ENCODE measurements at regions not wholly inside any gene's neighbourhood (a gene's known extent, or its start where the extent isn't known, plus 50 kb on each side); places are given as distances from the start of the nearest gene placed in this dataset.

GRCh38 chr17:54282886-54283285 is 460.2 kb downstream of the KIF2B start:
- H3K4ac ChIP-seq (ENCODE audit: low read depth, low read length): no peak overlapping the region
- no peaks in the 10 kb centered on the region for H3K27me3 ChIP-seq (ENCODE audit: insufficient read depth, low read length, poor library complexity)
- no CpG with 5 or more reads among the region's 2 CpGs for WGBS (ENCODE audit: extremely low coverage, insufficient coverage, low lambda C conversion rate)
- no peak overlapping the region for H3K18ac ChIP-seq (ENCODE audit: low read length)
- no peaks in the 10 kb centered on the region for H3K36me3 ChIP-seq (ENCODE audit: control insufficient read depth, insufficient read depth, low read length)
- no peak overlapping the region for H3K23ac ChIP-seq (ENCODE audit: low read length)
- H3K79me1 ChIP-seq (ENCODE audit: low read length): no peaks in the 10 kb centered on the region
- no peaks in the 10 kb centered on the region for H3K4me1 ChIP-seq (ENCODE audit: control insufficient read depth, low read depth, low read length)
- H2AK5ac ChIP-seq (ENCODE audit: low read length): no peak overlapping the region
- no peak overlapping the region for H3K56ac ChIP-seq (ENCODE audit: low read length)
- no peak overlapping the region for H4K8ac ChIP-seq (ENCODE audit: low read depth, low read length)
- no peak overlapping the region for H3K4me3 ChIP-seq (ENCODE audit: low read length)
- H2BK15ac ChIP-seq (replicated peaks; ENCODE audit: low read depth): no peak overlapping the region
- H3K27ac ChIP-seq (ENCODE audit: low read depth, low read length): no peak overlapping the region
- H3K4me2 ChIP-seq (ENCODE audit: low read length): no peak overlapping the region
- no peak for DNase-seq
- H3K79me2 ChIP-seq (ENCODE audit: control insufficient read depth, insufficient read depth, low read length): no peaks in the 10 kb centered on the region
- no peak overlapping the region for H3K9ac ChIP-seq (ENCODE audit: low read length)
- no peak overlapping the region for H2BK120ac ChIP-seq (ENCODE audit: low read depth, low read length)
- H2BK5ac ChIP-seq (ENCODE audit: low read length): no peak overlapping the region
- no peak overlapping the region for H4K5ac ChIP-seq (ENCODE audit: low read length)

DNA sequence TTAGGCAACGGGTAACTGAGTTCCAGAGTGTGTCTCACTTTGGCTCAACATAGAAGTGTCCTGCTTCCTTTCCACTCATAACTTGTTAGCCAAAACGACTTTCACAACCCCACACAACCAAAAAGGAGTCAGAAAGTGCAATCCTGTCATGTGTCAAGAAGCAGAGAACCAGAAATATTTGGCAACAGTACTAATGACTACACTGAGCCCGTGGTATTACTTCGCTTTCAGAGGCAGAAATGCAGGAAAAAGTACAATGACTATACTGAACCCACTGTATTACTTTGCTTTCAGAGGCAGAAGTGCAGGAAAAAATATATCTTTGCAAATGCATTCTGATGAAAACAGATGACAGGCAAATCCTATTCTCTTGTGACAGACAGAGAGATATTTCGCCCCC is 484.6 kb downstream of the KIF2B start:
- Histone ChIP-seq H3K4me1 (ENCODE audit: control insufficient read depth, low read depth, low read length) (no peaks in the 10 kb centered on the region), H4K5ac (ENCODE audit: low read length) (no peak overlapping the region), H3K9ac (ENCODE audit: low read length) (no peak overlapping the region), H3K27me3 (ENCODE audit: insufficient read depth, low read length, poor library complexity) (no peaks in the 10 kb centered on the region), H4K8ac (ENCODE audit: low read depth, low read length) (no peak overlapping the region), H3K79me1 (ENCODE audit: low read length) (no peaks in the 10 kb centered on the region), H3K4me3 (ENCODE audit: low read length) (no peak overlapping the region), H2AK5ac (ENCODE audit: low read length) (no peak overlapping the region), H3K56ac (ENCODE audit: low read length) (no peak overlapping the region), H3K4me2 (ENCODE audit: low read length) (no peak overlapping the region), H3K36me3 (ENCODE audit: control insufficient read depth, insufficient read depth, low read length) (no peaks in the 10 kb centered on the region), H3K18ac (ENCODE audit: low read length) (no peak overlapping the region), H3K4ac (ENCODE audit: low read depth, low read length) (no peak overlapping the region), H3K23ac (ENCODE audit: low read length) (no peak overlapping the region), H2BK5ac (ENCODE audit: low read length) (no peak overlapping the region), H3K27ac (ENCODE audit: low read depth, low read length) (no peak overlapping the region), H2BK15ac (replicated peaks; ENCODE audit: low read depth) (no peak overlapping the region), H3K79me2 (ENCODE audit: control insufficient read depth, insufficient read depth, low read length) (no peaks in the 10 kb centered on the region), H2BK120ac (ENCODE audit: low read depth, low read length) (no peak overlapping the region)
- DNase-seq: no peak
- no CpG with 5 or more reads among the region's 5 CpGs for WGBS (ENCODE audit: extremely low coverage, insufficient coverage, low lambda C conversion rate)

DNA sequence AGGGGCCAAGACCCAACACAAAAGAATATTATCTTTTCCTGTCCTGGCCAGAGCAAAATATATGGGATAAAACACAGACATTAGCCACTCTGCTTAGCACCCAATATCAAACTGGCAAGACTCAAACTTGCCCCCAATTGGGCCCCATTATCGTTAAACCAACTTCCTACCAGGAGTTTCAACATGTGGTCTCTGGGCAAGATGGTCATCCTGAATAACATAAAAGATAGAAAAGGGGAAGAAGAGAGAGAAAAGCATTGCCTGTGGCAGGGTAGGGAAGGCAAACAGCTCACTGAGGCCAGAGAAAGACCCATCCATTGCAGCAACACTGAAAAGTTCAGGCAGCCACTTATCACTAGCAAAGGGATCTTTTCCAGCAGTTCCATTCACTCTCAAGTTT is 502.1 kb downstream of the KIF2B start:
- H3K4ac ChIP-seq (ENCODE audit: low read depth, low read length): no peak overlapping the region
- WGBS (ENCODE audit: extremely low coverage, insufficient coverage, low lambda C conversion rate): no CpG with 5 or more reads among the region's 1 CpG
- H3K56ac ChIP-seq (ENCODE audit: low read length): no peak overlapping the region

GRCh38 chr17:54339731-54340130 is 517.0 kb downstream of the KIF2B start:
- no peak overlapping the region for H3K18ac ChIP-seq (ENCODE audit: low read length)
- H3K4me2 ChIP-seq (ENCODE audit: low read length): no peak overlapping the region
- H3K4me1 ChIP-seq (ENCODE audit: control insufficient read depth, low read depth, low read length): no peaks in the 10 kb centered on the region
- no peak overlapping the region for H2AK5ac ChIP-seq (ENCODE audit: low read length)
- no peak overlapping the region for H3K4me3 ChIP-seq (ENCODE audit: low read length)
- no peak overlapping the region for H2BK15ac ChIP-seq (replicated peaks; ENCODE audit: low read depth)
- no peak overlapping the region for H3K23ac ChIP-seq (ENCODE audit: low read length)
- WGBS (ENCODE audit: extremely low coverage, insufficient coverage, low lambda C conversion rate): no CpG with 5 or more reads among the region's 1 CpG
- no peak overlapping the region for H2BK120ac ChIP-seq (ENCODE audit: low read depth, low read length)
- no peak overlapping the region for H3K4ac ChIP-seq (ENCODE audit: low read depth, low read length)
- H3K27ac ChIP-seq (ENCODE audit: low read depth, low read length): no peak overlapping the region
- H4K5ac ChIP-seq (ENCODE audit: low read length): no peak overlapping the region
- H2BK5ac ChIP-seq (ENCODE audit: low read length): no peak overlapping the region
- no peak overlapping the region for H4K8ac ChIP-seq (ENCODE audit: low read depth, low read length)
- no peak overlapping the region for H3K9ac ChIP-seq (ENCODE audit: low read length)
- H3K56ac ChIP-seq (ENCODE audit: low read length): no peak overlapping the region
- no peaks in the 10 kb centered on the region for H3K79me2 ChIP-seq (ENCODE audit: control insufficient read depth, insufficient read depth, low read length)
- H3K79me1 ChIP-seq (ENCODE audit: low read length): no peaks in the 10 kb centered on the region
- no peaks in the 10 kb centered on the region for H3K36me3 ChIP-seq (ENCODE audit: control insufficient read depth, insufficient read depth, low read length)
- H3K27me3 ChIP-seq (ENCODE audit: insufficient read depth, low read length, poor library complexity): no peaks in the 10 kb centered on the region
- peak; percentile 65 for DNase-seq

More for the DNA sequence above, 502.1 kb downstream of the KIF2B start:
- no peak overlapping the region for H3K18ac ChIP-seq (ENCODE audit: low read length)
- no peak overlapping the region for H2BK120ac ChIP-seq (ENCODE audit: low read depth, low read length)
- DNase-seq: no peak
- no peak overlapping the region for H3K23ac ChIP-seq (ENCODE audit: low read length)
- no peak overlapping the region for H4K8ac ChIP-seq (ENCODE audit: low read depth, low read length)
- no peaks in the 10 kb centered on the region for H3K4me1 ChIP-seq (ENCODE audit: control insufficient read depth, low read depth, low read length)
- no peak overlapping the region for H2AK5ac ChIP-seq (ENCODE audit: low read length)
- no peak overlapping the region for H2BK5ac ChIP-seq (ENCODE audit: low read length)
- no peaks in the 10 kb centered on the region for H3K79me1 ChIP-seq (ENCODE audit: low read length)
- H4K5ac ChIP-seq (ENCODE audit: low read length): no peak overlapping the region
- no peak overlapping the region for H3K4me3 ChIP-seq (ENCODE audit: low read length)
- H2BK15ac ChIP-seq (replicated peaks; ENCODE audit: low read depth): no peak overlapping the region
- H3K27me3 ChIP-seq (ENCODE audit: insufficient read depth, low read length, poor library complexity): no peaks in the 10 kb centered on the region
- no peaks in the 10 kb centered on the region for H3K79me2 ChIP-seq (ENCODE audit: control insufficient read depth, insufficient read depth, low read length)
- no peaks in the 10 kb centered on the region for H3K36me3 ChIP-seq (ENCODE audit: control insufficient read depth, insufficient read depth, low read length)
- no peak overlapping the region for H3K9ac ChIP-seq (ENCODE audit: low read length)
- no peak overlapping the region for H3K27ac ChIP-seq (ENCODE audit: low read depth, low read length)
- no peak overlapping the region for H3K4me2 ChIP-seq (ENCODE audit: low read length)

DNA sequence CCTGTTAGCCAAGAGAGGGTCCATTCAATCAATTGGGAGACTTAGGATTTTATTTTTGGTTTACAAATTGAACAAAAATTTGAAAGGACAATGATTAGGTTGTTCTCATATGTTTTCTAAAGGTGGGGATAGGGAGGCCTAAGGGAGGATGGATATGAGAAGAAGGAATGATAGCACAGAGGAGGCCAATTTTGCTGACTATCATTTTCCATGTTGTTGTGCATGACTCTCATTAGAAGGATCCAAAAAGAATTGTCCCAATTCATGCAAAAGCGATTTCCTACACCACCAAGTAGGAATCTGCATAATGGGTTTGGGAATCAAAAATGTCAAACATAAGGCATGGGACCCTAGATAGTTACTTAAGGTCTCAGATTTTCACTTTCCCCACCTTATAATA is 524.8 kb downstream of the KIF2B start:
- Histone ChIP-seq H2BK120ac (ENCODE audit: low read depth, low read length) (no peak overlapping the region), H2BK15ac (replicated peaks; ENCODE audit: low read depth) (peak overlapping the region; percentile 74), H2AK5ac (ENCODE audit: low read length) (no peak overlapping the region), H3K56ac (ENCODE audit: low read length) (no peak overlapping the region), H3K4me2 (ENCODE audit: low read length) (no peak overlapping the region), H4K5ac (ENCODE audit: low read length) (no peak overlapping the region), H3K27me3 (ENCODE audit: insufficient read depth, low read length, poor library complexity) (no peaks in the 10 kb centered on the region), H2BK5ac (ENCODE audit: low read length) (no peak overlapping the region), H3K9ac (ENCODE audit: low read length) (no peak overlapping the region), H3K79me1 (ENCODE audit: low read length) (no peaks in the 10 kb centered on the region), H3K27ac (ENCODE audit: low read depth, low read length) (no peak overlapping the region), H3K18ac (ENCODE audit: low read length) (no peak overlapping the region), H4K8ac (ENCODE audit: low read depth, low read length) (no peak overlapping the region), H3K4me1 (ENCODE audit: control insufficient read depth, low read depth, low read length) (no peaks in the 10 kb centered on the region), H3K23ac (ENCODE audit: low read length) (no peak overlapping the region), H3K4me3 (ENCODE audit: low read length) (no peak overlapping the region), H3K4ac (ENCODE audit: low read depth, low read length) (no peak overlapping the region), H3K79me2 (ENCODE audit: control insufficient read depth, insufficient read depth, low read length) (no peaks in the 10 kb centered on the region), H3K36me3 (ENCODE audit: control insufficient read depth, insufficient read depth, low read length) (no peaks in the 10 kb centered on the region)
- WGBS (ENCODE audit: extremely low coverage, insufficient coverage, low lambda C conversion rate): no CpG with 5 or more reads among the region's 1 CpG
- DNase-seq: no peak

- Histone ChIP-seq H2BK5ac (ENCODE audit: low read length) (no peak overlapping the region), H3K9ac (ENCODE audit: low read length) (no peak overlapping the region), H3K4me1 (ENCODE audit: control insufficient read depth, low read depth, low read length) (no peaks in the 10 kb centered on the region), H3K18ac (ENCODE audit: low read length) (no peak overlapping the region), H2AK5ac (ENCODE audit: low read length) (no peak overlapping the region), H3K4me3 (ENCODE audit: low read length) (no peak overlapping the region), H2BK15ac (replicated peaks; ENCODE audit: low read depth) (no peak overlapping the region), H3K4ac (ENCODE audit: low read depth, low read length) (no peak overlapping the region), H3K79me1 (ENCODE audit: low read length) (no peaks in the 10 kb centered on the region), H2BK120ac (ENCODE audit: low read depth, low read length) (no peak overlapping the region), H4K8ac (ENCODE audit: low read depth, low read length) (no peak overlapping the region), H4K5ac (ENCODE audit: low read length) (no peak overlapping the region), H3K27ac (ENCODE audit: low read depth, low read length) (no peak overlapping the region), H3K4me2 (ENCODE audit: low read length) (no peak overlapping the region), H3K56ac (ENCODE audit: low read length) (no peak overlapping the region), H3K36me3 (ENCODE audit: control insufficient read depth, insufficient read depth, low read length) (no peaks in the 10 kb centered on the region), H3K27me3 (ENCODE audit: insufficient read depth, low read length, poor library complexity) (no peaks in the 10 kb centered on the region), H3K79me2 (ENCODE audit: control insufficient read depth, insufficient read depth, low read length) (no peaks in the 10 kb centered on the region), H3K23ac (ENCODE audit: low read length) (no peak overlapping the region)
- DNase-seq: peak; percentile 64
Observed at GRCh38 chr17:54348234-54348633, 525.5 kb downstream of the KIF2B start.
